ENCODE measurements at regions not wholly inside any gene's neighbourhood (a gene's known extent, or its start where the extent isn't known, plus 50 kb on each side); places are given as distances from the start of the nearest gene placed in this dataset.
A peak's percentile ranks its signal among the peaks of the same experiment; 100 is the strongest.

GRCh38 chr4:19438233-19438632, 813.5 kb upstream of the SLIT2 start (continued):
- no peak for TF ChIP-seq BACH2 (CRISPR knock-in tag; IDR thresholded peaks at IDR 0.05; ENCODE audit: borderline replicate concordance)
- no peak for TF ChIP-seq ARNTL (CRISPR knock-in tag; IDR thresholded peaks at IDR 0.05; ENCODE audit: borderline replicate concordance, low read depth)
- no peak for TF ChIP-seq PPARA (CRISPR knock-in tag; IDR thresholded peaks at IDR 0.05; ENCODE audit: borderline replicate concordance)
- TF ChIP-seq TCF4 (CRISPR knock-in tag; IDR thresholded peaks at IDR 0.05; ENCODE audit: borderline replicate concordance), result no peak
- TF ChIP-seq ZFP3 (CRISPR knock-in tag; IDR thresholded peaks at IDR 0.05), result no peak
- no peak for TF ChIP-seq CREB5 (CRISPR knock-in tag; IDR thresholded peaks at IDR 0.05; ENCODE audit: low read depth)
- no peak for TF ChIP-seq ZNF8 (CRISPR knock-in tag; IDR thresholded peaks at IDR 0.05)
- no peak for TF ChIP-seq SNAI2 (CRISPR knock-in tag; IDR thresholded peaks at IDR 0.05)

GRCh38 chr4:19437008-19437407, 814.7 kb upstream of the SLIT2 start:
- no peak for ATAC-seq
- TF ChIP-seq CSRNP3 (CRISPR knock-in tag; IDR thresholded peaks at IDR 0.05), result no peak
- TF ChIP-seq ESRRG (CRISPR knock-in tag; IDR thresholded peaks at IDR 0.05), result no peak
- no peak for TF ChIP-seq ZFP3 (CRISPR knock-in tag; IDR thresholded peaks at IDR 0.05)
- TF ChIP-seq SNAI2 (CRISPR knock-in tag; IDR thresholded peaks at IDR 0.05), result no peak
- TF ChIP-seq RARB (CRISPR knock-in tag; IDR thresholded peaks at IDR 0.05), result no peak

- no peak for ATAC-seq
- no peak for TF ChIP-seq ZC3H10 (CRISPR knock-in tag; IDR thresholded peaks at IDR 0.05)
- no peak for TF ChIP-seq GLIS3 (CRISPR knock-in tag; IDR thresholded peaks at IDR 0.05)
- TF ChIP-seq CSRNP3 (CRISPR knock-in tag; IDR thresholded peaks at IDR 0.05), result no peak
Observed at GRCh38 chr4:19429684-19430083, 822.0 kb upstream of the SLIT2 start.

GRCh38 chr4:19425146-19425545, 826.6 kb upstream of the SLIT2 start:
- ATAC-seq, result peak; percentile 38
- TF ChIP-seq OSR1 (CRISPR knock-in tag; IDR thresholded peaks at IDR 0.05), result no peak
- no peak for TF ChIP-seq BACH2 (CRISPR knock-in tag; IDR thresholded peaks at IDR 0.05; ENCODE audit: borderline replicate concordance)
- TF ChIP-seq ZFP3 (CRISPR knock-in tag; IDR thresholded peaks at IDR 0.05), result no peak
- no peak for TF ChIP-seq ISL1 (CRISPR knock-in tag; IDR thresholded peaks at IDR 0.05)
- TF ChIP-seq SNAI2 (CRISPR knock-in tag; IDR thresholded peaks at IDR 0.05), result no peak
- no peak for TF ChIP-seq POU6F1 (CRISPR knock-in tag; IDR thresholded peaks at IDR 0.05; ENCODE audit: borderline replicate concordance, low read depth)
- no peak for TF ChIP-seq ARNTL (CRISPR knock-in tag; IDR thresholded peaks at IDR 0.05; ENCODE audit: borderline replicate concordance, low read depth)
- TF ChIP-seq PATZ1 (CRISPR knock-in tag; IDR thresholded peaks at IDR 0.05; ENCODE audit: borderline replicate concordance), result no peak
- TF ChIP-seq CSDC2 (CRISPR knock-in tag; IDR thresholded peaks at IDR 0.05), result no peak
- TF ChIP-seq CSRNP3 (CRISPR knock-in tag; IDR thresholded peaks at IDR 0.05), result no peak
- no peak for TF ChIP-seq RARB (CRISPR knock-in tag; IDR thresholded peaks at IDR 0.05)
- no peak for TF ChIP-seq CREB5 (CRISPR knock-in tag; IDR thresholded peaks at IDR 0.05; ENCODE audit: low read depth)
- TF ChIP-seq ZNF70 (CRISPR knock-in tag; IDR thresholded peaks at IDR 0.05), result no peak
- TF ChIP-seq ZC3H10 (CRISPR knock-in tag; IDR thresholded peaks at IDR 0.05), result no peak
- TF ChIP-seq ZNF565 (CRISPR knock-in tag; conservative IDR thresholded peaks at IDR 0.05; ENCODE audit: low read depth), result no peak
- no peak for TF ChIP-seq PPARA (CRISPR knock-in tag; IDR thresholded peaks at IDR 0.05; ENCODE audit: borderline replicate concordance)
- TF ChIP-seq ESRRG (CRISPR knock-in tag; IDR thresholded peaks at IDR 0.05), result no peak
- no peak for TF ChIP-seq TCF4 (CRISPR knock-in tag; IDR thresholded peaks at IDR 0.05; ENCODE audit: borderline replicate concordance)

Measured in SK-N-SH treated with all-trans-retinoic acid at 6 μM for 48 hours (cell line).